Hepatocyte (in vitro differentiated cells): ENCODE measurements at regions not wholly inside any gene's neighbourhood (a gene's known extent, or its start where the extent isn't known, plus 50 kb on each side); places are given as distances from the start of the nearest gene placed in this dataset.

Source experiments
- CTCF ChIP-seq: fragments of 200-600 bp; sonication (generic); IDR thresholded peaks from 2 replicates; pipeline ENCODE4 v1.5.1; 2016; ENCODE audit warnings: antibody characterized with exemption, mild to moderate bottlenecking; ENCODE audit not compliant: poor library complexity
- EZH2 ChIP-seq: fragments of 200-600 bp; sonication (generic); IDR thresholded peaks from 2 replicates; pipeline ENCODE4 v1.6.1; 2016; ENCODE audit warnings: antibody characterized with exemption, mild to moderate bottlenecking, borderline replicate concordance
- EZH2phosphoT487 ChIP-seq: fragments of 200-600 bp; sonication (generic); IDR thresholded peaks from one replicate; pipeline ENCODE4 v1.6.1; 2018; ENCODE audit warnings: antibody characterized with exemption, mild to moderate bottlenecking, low read depth, moderate library complexity; ENCODE audit not compliant: unreplicated experiment, severe bottlenecking

- TF ChIP-seq CTCF: no peak
- no peak for TF ChIP-seq EZH2phosphoT487
- no peak for TF ChIP-seq EZH2
Measured at GRCh38 chr9:30982301-30982700, 1402.1 kb upstream of the ACO1 start.
